BE2C (cell line): ENCODE measurements at regions not wholly inside any gene's neighbourhood (a gene's known extent, or its start where the extent isn't known, plus 50 kb on each side); places are given as distances from the start of the nearest gene placed in this dataset.

Experiments
- DNase-seq: peaks from one replicate; pipeline ENCODE4 v3.0.0-alpha.2; 2020
- H3K27me3 ChIP-seq: fragments of 250-450 bp; sonication (Bioruptor Pico); 2 replicates; pipeline ENCODE4 v1.5.1; 2020; ENCODE audit warnings: mild to moderate bottlenecking
- H3K36me3 ChIP-seq: fragments of 250-450 bp; sonication (Bioruptor Pico); 2 replicates; pipeline ENCODE4 v1.5.1; 2020; ENCODE audit warnings: mild to moderate bottlenecking
- H3K4me1 ChIP-seq: fragments of 250-450 bp; sonication (Bioruptor Pico); 2 replicates; pipeline ENCODE4 v1.5.1; 2020
- H3K4me3 ChIP-seq: 2 replicates; pipeline ENCODE4 v1.5.1; 2011; ENCODE audit warnings: low read depth, low read length
- H3K9me3 ChIP-seq: fragments of 250-450 bp; sonication (Bioruptor Pico); 2 replicates; pipeline ENCODE4 v1.5.1; 2020
- CTCF ChIP-seq: IDR thresholded peaks from 2 replicates; pipeline ENCODE4 v1.5.1; 2012; ENCODE audit warnings: mild to moderate bottlenecking, low read depth, low read length

DNA sequence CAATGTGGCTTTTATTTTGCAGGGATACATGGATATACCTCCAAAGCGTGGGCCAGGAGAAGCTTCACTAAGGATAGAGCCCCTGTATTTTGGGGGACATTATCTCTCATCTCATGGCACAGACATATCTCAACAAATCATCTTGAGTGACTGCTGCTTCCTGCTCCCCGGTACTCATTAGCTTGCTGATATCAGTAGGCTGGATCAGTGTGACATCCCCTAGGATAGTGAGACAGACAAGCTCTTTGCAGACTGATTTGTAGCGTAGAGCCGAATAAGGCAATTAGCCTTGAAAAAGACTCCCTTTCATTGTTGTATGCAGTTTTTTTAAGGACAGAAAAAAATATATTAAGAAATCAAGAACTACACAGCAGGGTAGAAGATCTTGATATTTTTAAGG lies 237.7 kb upstream of the CDH9 start:
- no peaks in the 10 kb centered on the region for H3K36me3 ChIP-seq

GRCh38 chr5:27275345-27275744 lies 237.0 kb upstream of the CDH9 start:
- no peaks in the 10 kb centered on the region for H3K27me3 ChIP-seq
- H3K36me3 ChIP-seq = no peaks in the 10 kb centered on the region
- H3K4me1 ChIP-seq = peaks cover 4% of the 10 kb centered on the region; the same call in 1 of the 2 replicates
- no peak for TF ChIP-seq CTCF
- no peaks in the 10 kb centered on the region for H3K9me3 ChIP-seq
- no peak overlapping the region for H3K4me3 ChIP-seq
- DNase-seq = no peak

More for the DNA sequence above, 237.7 kb upstream of the CDH9 start:
- Histone ChIP-seq H3K4me3 (no peak overlapping the region), H3K9me3 (no peaks in the 10 kb centered on the region), H3K27me3 (no peaks in the 10 kb centered on the region), H3K4me1 (peaks cover 4% of the 10 kb centered on the region; the same call in 1 of the 2 replicates)
- DNase-seq = no peak
- no peak for TF ChIP-seq CTCF

GRCh38 chr5:27269766-27270165 lies 231.4 kb upstream of the CDH9 start:
- H3K4me1 ChIP-seq = no peaks in the 10 kb centered on the region
- DNase-seq = no peak
- H3K36me3 ChIP-seq = no peaks in the 10 kb centered on the region
- no peaks in the 10 kb centered on the region for H3K27me3 ChIP-seq
- no peak overlapping the region for H3K4me3 ChIP-seq
- no peak for TF ChIP-seq CTCF
- H3K9me3 ChIP-seq = no peaks in the 10 kb centered on the region; the same call in 1 of the 2 replicates

GRCh38 chr5:27267209-27267824 lies 228.9 kb upstream of the CDH9 start:
- no peak for TF ChIP-seq CTCF
- no peaks in the 10 kb centered on the region; the same call in 1 of the 2 replicates for H3K9me3 ChIP-seq
- H3K4me3 ChIP-seq = no peak overlapping the region
- DNase-seq = no peak
- H3K4me1 ChIP-seq = no peaks in the 10 kb centered on the region
- H3K27me3 ChIP-seq = no peaks in the 10 kb centered on the region
- H3K36me3 ChIP-seq = no peaks in the 10 kb centered on the region

DNA sequence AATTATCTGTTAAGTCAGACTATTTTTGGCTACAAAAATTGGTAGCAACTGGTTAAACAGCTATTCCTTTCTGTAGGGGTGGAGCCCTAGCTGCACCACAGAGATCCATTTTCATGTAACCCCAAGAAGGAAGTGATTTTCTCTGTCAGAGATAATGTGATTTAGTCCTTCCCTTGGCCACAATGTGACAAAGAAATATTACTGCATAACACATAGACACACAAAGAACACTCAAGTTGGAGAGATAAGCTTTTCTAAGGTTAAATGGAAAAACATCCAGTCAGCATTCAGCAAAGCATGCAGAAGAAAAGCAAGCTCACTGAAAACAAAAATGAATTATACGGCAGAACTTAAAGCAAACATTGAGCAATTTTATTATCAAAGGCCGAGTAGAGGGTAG lies 227.8 kb upstream of the CDH9 start:
- no peaks in the 10 kb centered on the region for H3K27me3 ChIP-seq
- no peak for TF ChIP-seq CTCF
- H3K4me3 ChIP-seq = no peak overlapping the region
- H3K9me3 ChIP-seq = no peaks in the 10 kb centered on the region; the same call in 1 of the 2 replicates
- DNase-seq = no peak
- H3K36me3 ChIP-seq = no peaks in the 10 kb centered on the region
- no peaks in the 10 kb centered on the region for H3K4me1 ChIP-seq

DNA sequence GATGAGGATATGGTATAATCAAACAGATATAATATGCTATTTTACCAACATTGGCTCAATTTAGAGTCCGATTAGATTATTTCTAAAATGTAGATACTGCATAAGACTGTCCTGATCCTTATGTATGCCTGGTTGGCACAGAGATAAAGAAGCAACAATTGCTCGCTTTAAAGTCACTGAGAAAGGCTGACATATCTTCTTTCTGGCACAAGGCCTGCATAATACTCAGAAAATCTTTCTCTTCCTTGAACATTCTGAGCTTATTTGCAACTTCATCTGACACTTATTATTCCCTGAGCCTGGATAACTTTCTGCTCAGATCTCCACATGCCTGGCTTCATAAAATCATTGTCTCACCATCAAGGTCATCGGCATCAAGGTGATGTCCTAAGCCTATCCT lies 219.3 kb upstream of the CDH9 start:
- H3K36me3 ChIP-seq = no peaks in the 10 kb centered on the region
- H3K4me1 ChIP-seq = no peaks in the 10 kb centered on the region
- no peak overlapping the region for H3K4me3 ChIP-seq
- H3K27me3 ChIP-seq = no peaks in the 10 kb centered on the region
- TF ChIP-seq CTCF = no peak
- no peaks in the 10 kb centered on the region for H3K9me3 ChIP-seq
- no peak for DNase-seq
